ENCODE measurements at regions not wholly inside any gene's neighbourhood (a gene's known extent, or its start where the extent isn't known, plus 50 kb on each side); places are given as distances from the start of the nearest gene placed in this dataset.

- Histone ChIP-seq H3K9me3 (no peaks in the 10 kb centered on the region), H3K27ac (peak overlapping the region; percentile 33), H3K4me1 (peaks cover 26% of the 10 kb centered on the region), H3K36me3 (ENCODE audit: insufficient read depth in 1 of 2, low read depth in 1 of 2) (no peaks in the 10 kb centered on the region), H3K4me3 (peak overlapping the region; percentile 17), H3K27me3 (ENCODE audit: insufficient read depth in 3 of 3, low read length in 2 of 3) (no peaks in the 10 kb centered on the region)
- intact Hi-C loops (cut with DNase I): loop anchor here in 1 of 2 donors (5.0 kb wide), 1 partner anchor 35 kb away; the partner anchor contains the start of gene KANK1
- WGBS, 3 donors: 56 to 64% (median 60%) methylated on average over 11 of the region's 11 CpGs
- TF ChIP-seq, protein P1, sequence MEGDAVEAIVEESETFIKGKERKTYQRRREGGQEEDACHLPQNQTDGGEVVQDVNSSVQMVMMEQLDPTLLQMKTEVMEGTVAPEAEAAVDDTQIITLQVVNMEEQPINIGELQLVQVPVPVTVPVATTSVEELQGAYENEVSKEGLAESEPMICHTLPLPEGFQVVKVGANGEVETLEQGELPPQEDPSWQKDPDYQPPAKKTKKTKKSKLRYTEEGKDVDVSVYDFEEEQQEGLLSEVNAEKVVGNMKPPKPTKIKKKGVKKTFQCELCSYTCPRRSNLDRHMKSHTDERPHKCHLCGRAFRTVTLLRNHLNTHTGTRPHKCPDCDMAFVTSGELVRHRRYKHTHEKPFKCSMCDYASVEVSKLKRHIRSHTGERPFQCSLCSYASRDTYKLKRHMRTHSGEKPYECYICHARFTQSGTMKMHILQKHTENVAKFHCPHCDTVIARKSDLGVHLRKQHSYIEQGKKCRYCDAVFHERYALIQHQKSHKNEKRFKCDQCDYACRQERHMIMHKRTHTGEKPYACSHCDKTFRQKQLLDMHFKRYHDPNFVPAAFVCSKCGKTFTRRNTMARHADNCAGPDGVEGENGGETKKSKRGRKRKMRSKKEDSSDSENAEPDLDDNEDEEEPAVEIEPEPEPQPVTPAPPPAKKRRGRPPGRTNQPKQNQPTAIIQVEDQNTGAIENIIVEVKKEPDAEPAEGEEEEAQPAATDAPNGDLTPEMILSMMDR (IDR thresholded peaks at IDR 0.05): no peak
- ATAC-seq (peak; percentile 57 to 79 (median 74)), DNase-seq (no peak)
Observed at GRCh38 chr9:536597-537511, 304.6 kb upstream of the DMRT1 start.

GRCh38 chr9:543478-543877 lies 298.0 kb upstream of the DMRT1 start:
- 42 to 72% (median 64%) methylated on average over 4 of the region's 4 CpGs for WGBS, 3 donors
- no peak overlapping the region for H3K4me3 ChIP-seq
- peaks cover 5% of the 10 kb centered on the region for H3K4me1 ChIP-seq
- H3K9me3 ChIP-seq: no peaks in the 10 kb centered on the region
- no peaks in the 10 kb centered on the region for H3K36me3 ChIP-seq (ENCODE audit: insufficient read depth in 1 of 2, low read depth in 1 of 2)
- no peak overlapping the region for H3K27ac ChIP-seq
- H3K27me3 ChIP-seq (ENCODE audit: insufficient read depth in 3 of 3, low read length in 2 of 3): no peaks in the 10 kb centered on the region
- intact Hi-C loops (cut with DNase I): loop anchor here in 1 of 2 donors (10.0 kb wide), 1 partner anchor 199 kb away; no protein-coding TSS in a partner anchor
- DNase-seq (no peak), ATAC-seq (no peak)
- TF ChIP-seq, protein P1 (IDR thresholded peaks at IDR 0.05): no peak

DNA sequence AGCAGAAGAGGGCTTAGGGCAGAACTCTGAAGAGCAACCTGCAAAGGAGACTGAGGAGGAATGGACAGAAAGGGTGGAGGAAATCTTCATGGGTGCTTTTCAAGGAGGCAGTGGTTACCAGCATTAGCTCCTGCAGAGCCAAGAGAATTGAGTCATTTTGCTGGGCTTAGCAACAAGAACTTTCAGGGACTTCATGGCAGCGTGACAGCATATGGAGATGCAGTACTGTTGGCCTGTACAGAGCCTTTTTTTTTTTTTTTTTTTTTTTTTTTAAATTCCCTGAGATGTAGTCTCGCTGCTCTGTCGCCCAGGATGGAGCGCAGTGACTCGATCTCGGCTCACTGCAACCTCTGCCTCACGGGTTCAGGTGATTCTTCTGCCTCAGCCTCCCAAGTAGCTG lies 296.0 kb upstream of the DMRT1 start:
- DNase-seq (peak; percentile 40 to 61), ATAC-seq (peak in 3 of 4 donors; percentile 63 to 81 (median 77))
- H3K36me3 ChIP-seq (ENCODE audit: insufficient read depth in 1 of 2, low read depth in 1 of 2): no peaks in the 10 kb centered on the region
- TF ChIP-seq, protein P1 (IDR thresholded peaks at IDR 0.05): no peak
- peaks cover 5% of the 10 kb centered on the region for H3K4me1 ChIP-seq
- H3K27ac ChIP-seq: no peak overlapping the region
- no peaks in the 10 kb centered on the region for H3K9me3 ChIP-seq
- no peaks in the 10 kb centered on the region for H3K27me3 ChIP-seq (ENCODE audit: insufficient read depth in 3 of 3, low read length in 2 of 3)
- intact Hi-C loops (cut with DNase I): loop anchor here in 1 of 2 donors (10.0 kb wide), 1 partner anchor 201 kb away; no protein-coding TSS in a partner anchor
- 73 to 97% (median 74%) methylated on average over 6 to 7 of the region's 7 CpGs for whole genome bisulfite sequencing, 3 donors
- H3K4me3 ChIP-seq: no peak overlapping the region

GRCh38 chr9:546235-546634 lies 295.3 kb upstream of the DMRT1 start:
- no peaks in the 10 kb centered on the region for H3K36me3 ChIP-seq (ENCODE audit: insufficient read depth in 1 of 2, low read depth in 1 of 2)
- peaks cover 5% of the 10 kb centered on the region for H3K4me1 ChIP-seq
- TF ChIP-seq, protein P1 (IDR thresholded peaks at IDR 0.05): no peak
- DNase-seq (no peak), ATAC-seq (peak in 2 of 4 donors; percentile 32 to 35)
- H3K27ac ChIP-seq: no peak overlapping the region
- no peaks in the 10 kb centered on the region for H3K27me3 ChIP-seq (ENCODE audit: insufficient read depth in 3 of 3, low read length in 2 of 3)
- WGBS, 3 donors: 50 to 57% (median 55%) methylated on average over 3 of the region's 3 CpGs
- no peak overlapping the region for H3K4me3 ChIP-seq
- no peaks in the 10 kb centered on the region for H3K9me3 ChIP-seq
- intact Hi-C loops (cut with DNase I): loop anchor here in 1 of 2 donors (10.0 kb wide), 1 partner anchor 201 kb away; no protein-coding TSS in a partner anchor

Data from psoas muscle (tissue), 7 donors.